HEK293 (cell line): ENCODE measurements at regions not wholly inside any gene's neighbourhood (a gene's known extent, or its start where the extent isn't known, plus 50 kb on each side); places are given as distances from the start of the nearest gene placed in this dataset.

ENCODE experiments used
- CTCF ChIA-PET: fragments of 350-600 bp; formaldehyde crosslinking; extraction: SDS; loops from one replicate; lab custom pipeline; 2021; ENCODE audit warnings: antibody characterized with exemption; lab: Yijun Ruan, JAX
- POLR2A ChIA-PET: fragments of 300-600 bp; formaldehyde crosslinking; extraction: SDS; loops from one replicate; lab custom pipeline; 2020; ENCODE audit warnings: antibody characterized with exemption, inconsistent platforms; lab: Yijun Ruan, JAX
- H3K27ac ChIP-seq: fragments of 200-500 bp; sonication (Bioruptor generic); 2 replicates; pipeline ENCODE4 v1.5.1; 2014; ENCODE audit warnings: low read depth, low read length, control low read depth, inconsistent platforms; ENCODE audit errors: extremely low read depth
- H3K36me3 ChIP-seq, 2 experiments: fragments of 200-500 bp in 1 of 2; sonication (Bioruptor generic) in 1 of 2; 1 replicate in 1 of 2; 2 replicates in 1 of 2; pipeline ENCODE4 v1.5.1; 2014 to 2017; ENCODE audit warnings: inconsistent platforms in 2 of 2, low read length in 2 of 2; ENCODE audit not compliant: control insufficient read depth in 2 of 2, insufficient read depth in 1 of 2
- H3K4me1 ChIP-seq: fragments of 200-500 bp; sonication (Bioruptor generic); 2 replicates; pipeline ENCODE4 v1.5.1; 2014; ENCODE audit warnings: mild to moderate bottlenecking, low read length, inconsistent platforms; ENCODE audit not compliant: control insufficient read depth, insufficient read depth
- H3K4me3 ChIP-seq: 2 replicates; pipeline ENCODE4 v1.5.1; 2011; ENCODE audit warnings: low read depth, mild to moderate bottlenecking, control low read depth, low read length, moderate library complexity
- H3K9me3 ChIP-seq: fragments of 200-500 bp; sonication (Bioruptor generic); 2 replicates; pipeline ENCODE4 v1.5.1; 2014; ENCODE audit warnings: low read depth, low read length, inconsistent platforms; ENCODE audit not compliant: control insufficient read depth, insufficient read depth
- HOXA7 ChIP-seq: sonication (generic); formaldehyde crosslinking; IDR thresholded peaks from 2 replicates; pipeline ENCODE4 v1.8.1; 2022; ENCODE audit warnings: missing genetic modification reagents, borderline replicate concordance
- REPIN1 ChIP-seq: fragments of 450-650 bp; formaldehyde crosslinking; IDR thresholded peaks from 2 replicates; pipeline ENCODE4 v1.5.1; 2017; ENCODE audit warnings: missing biosample characterization, missing genetic modification characterization, low read depth
- ZBTB1 ChIP-seq: fragments of 450-650 bp; formaldehyde crosslinking; IDR thresholded peaks from 2 replicates; pipeline ENCODE4 v1.5.1; 2016; ENCODE audit warnings: missing biosample characterization, missing genetic modification characterization
- ZBTB17 ChIP-seq: fragments of 450-650 bp; formaldehyde crosslinking; IDR thresholded peaks from 2 replicates; pipeline ENCODE4 v1.5.1; 2016; ENCODE audit warnings: missing biosample characterization, missing genetic modification characterization
- ZFHX2 ChIP-seq: fragments of 450-650 bp; formaldehyde crosslinking; conservative IDR thresholded peaks from 2 replicates; pipeline ENCODE4 v1.5.1; 2016; ENCODE audit warnings: missing biosample characterization, missing genetic modification characterization
- ZNF391 ChIP-seq: fragments of 450-650 bp; formaldehyde crosslinking; IDR thresholded peaks from 2 replicates; pipeline ENCODE4 v1.5.1; 2016; ENCODE audit warnings: low read depth, missing biosample characterization, missing genetic modification characterization, borderline replicate concordance
- ZNF514 ChIP-seq: fragments of 450-650 bp; formaldehyde crosslinking; IDR thresholded peaks from 2 replicates; pipeline ENCODE4 v1.5.1; 2016; ENCODE audit warnings: missing biosample characterization, missing genetic modification characterization
- ZNF664 ChIP-seq: fragments of 450-650 bp; formaldehyde crosslinking; IDR thresholded peaks from 2 replicates; pipeline ENCODE4 v1.5.1; 2016; ENCODE audit warnings: missing biosample characterization, missing genetic modification characterization
- ZNF747 ChIP-seq: fragments of 450-650 bp; formaldehyde crosslinking; IDR thresholded peaks from 2 replicates; pipeline ENCODE4 v1.5.1; 2016; ENCODE audit warnings: missing biosample characterization, missing genetic modification characterization
- TF ChIP-seq, protein P1 (sequence below): fragments of 450-650 bp; formaldehyde crosslinking; IDR thresholded peaks from 2 replicates; pipeline ENCODE4 v1.5.1; 2017; ENCODE audit warnings: missing biosample characterization, mild to moderate bottlenecking, missing genetic modification characterization, moderate library complexity
- TF ChIP-seq, protein P2 (sequence below): fragments of 450-650 bp; formaldehyde crosslinking; IDR thresholded peaks from 2 replicates; pipeline ENCODE4 v1.5.1; 2016; ENCODE audit warnings: missing biosample characterization, missing genetic modification characterization
- TF ChIP-seq, protein P3 (sequence below): fragments of 450-650 bp; formaldehyde crosslinking; IDR thresholded peaks from 2 replicates; pipeline ENCODE4 v1.5.1; 2016; ENCODE audit warnings: missing biosample characterization, missing genetic modification characterization
- TF ChIP-seq, protein P4 (sequence below): fragments of 450-650 bp; formaldehyde crosslinking; IDR thresholded peaks from 2 replicates; pipeline ENCODE4 v1.5.1; 2017; ENCODE audit warnings: missing biosample characterization, missing genetic modification characterization
- TF ChIP-seq, protein P5 (sequence below): fragments of 450-650 bp; formaldehyde crosslinking; IDR thresholded peaks from 2 replicates; pipeline ENCODE4 v1.5.1; 2016; ENCODE audit warnings: missing biosample characterization, missing genetic modification characterization
- TF ChIP-seq, protein P6 (sequence below): fragments of 450-650 bp; formaldehyde crosslinking; IDR thresholded peaks from 2 replicates; pipeline ENCODE4 v1.5.1; 2016; ENCODE audit warnings: missing biosample characterization, missing genetic modification characterization

DNA sequence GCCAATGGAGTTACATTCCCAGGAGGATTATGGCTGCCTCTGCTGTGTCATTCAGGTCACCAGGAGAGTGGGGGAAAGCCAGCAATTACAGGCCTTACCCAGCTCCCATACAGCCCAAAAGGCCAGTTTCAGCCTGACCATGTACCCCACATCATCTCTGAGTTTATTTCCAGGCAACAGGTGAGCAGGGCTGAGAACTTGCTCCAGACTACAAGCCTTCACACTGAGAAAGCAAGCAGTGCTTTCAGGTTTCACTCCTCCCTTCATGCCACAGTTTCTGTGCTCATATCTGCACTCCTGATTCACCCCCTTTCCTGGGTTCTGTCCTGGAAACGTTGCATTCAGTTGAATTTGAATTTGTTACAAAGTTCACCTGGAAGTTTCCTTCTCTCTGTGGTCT, 68.1 kb upstream of the ABI3BP start:
- Histone ChIP-seq H3K27ac (no peak overlapping the region), H3K36me3 (no peaks in the 10 kb centered on the region), H3K9me3 (no peaks in the 10 kb centered on the region), H3K4me3 (no peak overlapping the region), H3K4me1 (no peaks in the 10 kb centered on the region)
- POLR2A ChIA-PET, result no interaction called here
- TF ChIP-seq ZNF747 (tag by site-specific recombination) (no peak), ZNF664 (no peak), ZBTB1 (tag by site-specific recombination) (no peak), ZNF514 (no peak), HOXA7 (no peak), ZFHX2 (no peak), ZNF391 (tag by site-specific recombination) (no peak), ZBTB17 (tag by site-specific recombination) (no peak), REPIN1 (tag by site-specific recombination) (no peak)
- TF ChIP-seq, protein P1, sequence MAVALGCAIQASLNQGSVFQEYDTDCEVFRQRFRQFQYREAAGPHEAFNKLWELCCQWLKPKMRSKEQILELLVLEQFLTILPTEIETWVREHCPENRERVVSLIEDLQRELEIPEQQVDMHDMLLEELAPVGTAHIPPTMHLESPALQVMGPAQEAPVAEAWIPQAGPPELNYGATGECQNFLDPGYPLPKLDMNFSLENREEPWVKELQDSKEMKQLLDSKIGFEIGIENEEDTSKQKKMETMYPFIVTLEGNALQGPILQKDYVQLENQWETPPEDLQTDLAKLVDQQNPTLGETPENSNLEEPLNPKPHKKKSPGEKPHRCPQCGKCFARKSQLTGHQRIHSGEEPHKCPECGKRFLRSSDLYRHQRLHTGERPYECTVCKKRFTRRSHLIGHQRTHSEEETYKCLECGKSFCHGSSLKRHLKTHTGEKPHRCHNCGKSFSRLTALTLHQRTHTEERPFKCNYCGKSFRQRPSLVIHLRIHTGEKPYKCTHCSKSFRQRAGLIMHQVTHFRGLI, result no peak
- TF ChIP-seq, protein P2, sequence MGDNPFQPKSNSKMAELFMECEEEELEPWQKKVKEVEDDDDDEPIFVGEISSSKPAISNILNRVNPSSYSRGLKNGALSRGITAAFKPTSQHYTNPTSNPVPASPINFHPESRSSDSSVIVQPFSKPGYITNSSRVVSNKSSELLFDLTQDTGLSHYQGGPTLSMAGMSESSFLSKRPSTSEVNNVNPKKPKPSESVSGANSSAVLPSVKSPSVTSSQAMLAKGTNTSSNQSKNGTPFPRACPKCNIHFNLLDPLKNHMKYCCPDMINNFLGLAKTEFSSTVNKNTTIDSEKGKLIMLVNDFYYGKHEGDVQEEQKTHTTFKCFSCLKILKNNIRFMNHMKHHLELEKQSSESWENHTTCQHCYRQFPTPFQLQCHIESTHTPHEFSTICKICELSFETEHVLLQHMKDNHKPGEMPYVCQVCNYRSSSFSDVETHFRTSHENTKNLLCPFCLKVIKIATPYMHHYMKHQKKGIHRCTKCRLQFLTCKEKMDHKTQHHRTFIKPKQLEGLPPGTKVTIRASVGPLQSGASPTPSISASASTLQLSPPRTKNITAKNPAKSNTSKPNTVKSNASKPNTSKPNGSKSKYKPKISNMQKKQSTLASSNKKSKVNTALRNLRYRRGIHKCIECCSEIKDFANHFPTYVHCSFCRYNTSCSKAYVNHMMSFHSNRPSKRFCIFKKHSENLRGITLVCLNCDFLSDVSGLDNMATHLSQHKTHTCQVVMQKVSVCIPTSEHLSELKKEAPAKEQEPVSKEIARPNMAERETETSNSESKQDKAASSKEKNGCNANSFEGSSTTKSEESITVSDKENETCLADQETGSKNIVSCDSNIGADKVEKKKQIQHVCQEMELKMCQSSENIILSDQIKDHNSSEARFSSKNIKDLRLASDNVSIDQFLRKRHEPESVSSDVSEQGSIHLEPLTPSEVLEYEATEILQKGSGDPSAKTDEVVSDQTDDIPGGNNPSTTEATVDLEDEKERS (tag by site-specific recombination), result no peak
- TF ChIP-seq, protein P3, sequence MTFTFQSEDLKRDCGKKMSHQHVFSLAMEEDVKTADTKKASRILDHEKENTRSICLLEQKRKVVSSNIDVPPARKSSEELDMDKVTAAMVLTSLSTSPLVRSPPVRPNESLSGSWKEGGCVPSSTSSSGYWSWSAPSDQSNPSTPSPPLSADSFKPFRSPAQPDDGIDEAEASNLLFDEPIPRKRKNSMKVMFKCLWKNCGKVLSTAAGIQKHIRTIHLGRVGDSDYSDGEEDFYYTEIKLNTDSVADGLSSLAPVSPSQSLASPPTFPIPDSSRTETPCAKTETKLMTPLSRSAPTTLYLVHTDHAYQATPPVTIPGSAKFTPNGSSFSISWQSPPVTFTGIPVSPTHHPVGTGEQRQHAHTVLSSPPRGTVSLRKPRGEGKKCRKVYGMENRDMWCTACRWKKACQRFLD (tag by site-specific recombination), result no peak
- TF ChIP-seq, protein P4, sequence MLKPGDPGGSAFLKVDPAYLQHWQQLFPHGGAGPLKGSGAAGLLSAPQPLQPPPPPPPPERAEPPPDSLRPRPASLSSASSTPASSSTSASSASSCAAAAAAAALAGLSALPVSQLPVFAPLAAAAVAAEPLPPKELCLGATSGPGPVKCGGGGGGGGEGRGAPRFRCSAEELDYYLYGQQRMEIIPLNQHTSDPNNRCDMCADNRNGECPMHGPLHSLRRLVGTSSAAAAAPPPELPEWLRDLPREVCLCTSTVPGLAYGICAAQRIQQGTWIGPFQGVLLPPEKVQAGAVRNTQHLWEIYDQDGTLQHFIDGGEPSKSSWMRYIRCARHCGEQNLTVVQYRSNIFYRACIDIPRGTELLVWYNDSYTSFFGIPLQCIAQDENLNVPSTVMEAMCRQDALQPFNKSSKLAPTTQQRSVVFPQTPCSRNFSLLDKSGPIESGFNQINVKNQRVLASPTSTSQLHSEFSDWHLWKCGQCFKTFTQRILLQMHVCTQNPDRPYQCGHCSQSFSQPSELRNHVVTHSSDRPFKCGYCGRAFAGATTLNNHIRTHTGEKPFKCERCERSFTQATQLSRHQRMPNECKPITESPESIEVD (tag by site-specific recombination), result no peak
- TF ChIP-seq, protein P5, sequence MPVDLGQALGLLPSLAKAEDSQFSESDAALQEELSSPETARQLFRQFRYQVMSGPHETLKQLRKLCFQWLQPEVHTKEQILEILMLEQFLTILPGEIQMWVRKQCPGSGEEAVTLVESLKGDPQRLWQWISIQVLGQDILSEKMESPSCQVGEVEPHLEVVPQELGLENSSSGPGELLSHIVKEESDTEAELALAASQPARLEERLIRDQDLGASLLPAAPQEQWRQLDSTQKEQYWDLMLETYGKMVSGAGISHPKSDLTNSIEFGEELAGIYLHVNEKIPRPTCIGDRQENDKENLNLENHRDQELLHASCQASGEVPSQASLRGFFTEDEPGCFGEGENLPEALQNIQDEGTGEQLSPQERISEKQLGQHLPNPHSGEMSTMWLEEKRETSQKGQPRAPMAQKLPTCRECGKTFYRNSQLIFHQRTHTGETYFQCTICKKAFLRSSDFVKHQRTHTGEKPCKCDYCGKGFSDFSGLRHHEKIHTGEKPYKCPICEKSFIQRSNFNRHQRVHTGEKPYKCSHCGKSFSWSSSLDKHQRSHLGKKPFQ (tag by site-specific recombination), result no peak
- TF ChIP-seq, protein P6, sequence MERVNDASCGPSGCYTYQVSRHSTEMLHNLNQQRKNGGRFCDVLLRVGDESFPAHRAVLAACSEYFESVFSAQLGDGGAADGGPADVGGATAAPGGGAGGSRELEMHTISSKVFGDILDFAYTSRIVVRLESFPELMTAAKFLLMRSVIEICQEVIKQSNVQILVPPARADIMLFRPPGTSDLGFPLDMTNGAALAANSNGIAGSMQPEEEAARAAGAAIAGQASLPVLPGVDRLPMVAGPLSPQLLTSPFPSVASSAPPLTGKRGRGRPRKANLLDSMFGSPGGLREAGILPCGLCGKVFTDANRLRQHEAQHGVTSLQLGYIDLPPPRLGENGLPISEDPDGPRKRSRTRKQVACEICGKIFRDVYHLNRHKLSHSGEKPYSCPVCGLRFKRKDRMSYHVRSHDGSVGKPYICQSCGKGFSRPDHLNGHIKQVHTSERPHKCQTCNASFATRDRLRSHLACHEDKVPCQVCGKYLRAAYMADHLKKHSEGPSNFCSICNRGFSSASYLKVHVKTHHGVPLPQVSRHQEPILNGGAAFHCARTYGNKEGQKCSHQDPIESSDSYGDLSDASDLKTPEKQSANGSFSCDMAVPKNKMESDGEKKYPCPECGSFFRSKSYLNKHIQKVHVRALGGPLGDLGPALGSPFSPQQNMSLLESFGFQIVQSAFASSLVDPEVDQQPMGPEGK (tag by site-specific recombination), result no peak
- CTCF ChIA-PET, result no interaction called here
